GM21576 (cell line): ENCODE measurements at regions not wholly inside any gene's neighbourhood (a gene's known extent, or its start where the extent isn't known, plus 50 kb on each side); places are given as distances from the start of the nearest gene placed in this dataset.

Source experiments
- ATAC-seq: cut with Tn5 transposase; IDR thresholded peaks from one replicate; pipeline ENCODE4 v1.9.1; 2021; ENCODE audit warnings: mild to moderate bottlenecking, moderate library complexity; ENCODE audit not compliant: unreplicated experiment

- no peak for ATAC-seq
These were observed 482.7 kb downstream of the SLITRK6 start for GRCh38 chr13:85316506-85317025.

- ATAC-seq: no peak
These were observed 484.5 kb downstream of the SLITRK6 start for GRCh38 chr13:85314686-85315085.

DNA sequence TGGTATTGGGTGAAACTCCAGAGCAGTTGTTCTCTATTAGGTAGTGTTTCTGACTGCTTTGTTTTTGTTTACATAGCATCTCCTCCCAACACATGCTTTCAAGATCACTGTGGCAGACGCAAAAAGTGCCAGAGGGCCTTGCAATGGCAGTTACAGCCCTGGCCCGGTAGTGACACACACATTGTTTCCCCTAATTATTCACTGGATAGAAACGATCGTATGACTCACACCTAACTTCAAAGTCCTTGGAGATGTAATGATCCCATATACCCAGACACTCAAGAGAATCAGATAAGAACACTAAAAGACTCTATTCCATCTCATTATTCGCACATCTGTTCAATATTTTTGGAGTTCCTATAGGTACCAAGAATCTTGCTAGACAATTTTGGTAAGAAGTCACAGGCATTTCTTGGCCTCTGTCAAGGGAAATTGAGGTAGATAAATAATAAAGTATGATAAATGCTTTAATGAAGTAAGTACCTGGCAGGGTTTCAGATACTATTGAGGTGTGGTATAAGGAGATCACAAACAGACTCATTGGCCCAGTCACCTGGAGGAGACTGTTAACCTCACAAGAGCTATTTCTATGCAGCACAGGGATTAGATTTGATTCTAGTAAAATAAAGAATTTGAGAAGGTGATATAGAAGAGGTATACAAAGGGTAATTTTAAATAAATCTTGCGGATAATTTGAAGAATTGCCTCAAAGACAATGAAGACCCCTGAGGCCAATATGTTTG lies 485.3 kb downstream of the SLITRK6 start:
- no peak for ATAC-seq

DNA sequence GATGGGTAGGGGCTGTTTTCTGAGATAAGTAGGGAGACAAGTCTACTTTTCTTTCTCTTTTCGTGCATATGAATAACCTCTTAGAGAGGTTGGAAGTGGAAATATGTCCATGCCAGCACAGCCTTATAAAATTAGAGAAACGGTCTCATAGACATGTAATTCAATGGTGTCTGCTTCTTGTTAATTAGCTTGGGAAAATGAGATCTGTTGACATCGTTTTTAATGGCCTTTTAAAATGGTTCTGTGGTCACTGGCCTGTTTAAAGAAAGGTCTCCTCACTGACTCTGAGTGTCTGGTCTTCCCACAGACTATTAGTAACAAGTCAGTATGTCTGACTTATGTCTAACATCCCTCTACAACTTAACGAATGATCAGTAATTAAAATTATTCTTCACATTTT lies 487.1 kb downstream of the SLITRK6 start:
- ATAC-seq: no peak

GRCh38 chr13:85303630-85304029 lies 495.6 kb downstream of the SLITRK6 start:
- no peak for ATAC-seq

GRCh38 chr13:85298387-85298924 lies 500.8 kb downstream of the SLITRK6 start:
- no peak for ATAC-seq

DNA sequence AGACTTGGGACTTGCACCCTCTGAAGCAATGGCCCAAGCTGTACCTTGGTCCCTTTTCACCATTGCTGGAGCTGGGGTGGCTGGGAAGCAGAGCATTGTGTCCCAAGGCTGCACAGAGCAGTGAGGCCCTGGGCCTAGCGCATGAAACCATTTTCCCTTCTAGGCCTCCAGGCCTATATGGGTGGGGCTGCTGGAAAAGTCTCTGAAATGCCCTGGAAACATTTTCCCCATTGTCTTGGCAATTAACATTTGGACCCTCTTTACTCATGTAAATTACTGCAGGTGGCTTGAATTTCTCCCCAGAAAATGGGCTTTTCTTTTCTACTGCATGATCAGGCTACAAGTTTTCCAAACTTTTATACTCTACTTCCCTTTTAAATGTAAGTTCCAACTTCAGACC lies 510.5 kb downstream of the SLITRK6 start:
- ATAC-seq: no peak

DNA sequence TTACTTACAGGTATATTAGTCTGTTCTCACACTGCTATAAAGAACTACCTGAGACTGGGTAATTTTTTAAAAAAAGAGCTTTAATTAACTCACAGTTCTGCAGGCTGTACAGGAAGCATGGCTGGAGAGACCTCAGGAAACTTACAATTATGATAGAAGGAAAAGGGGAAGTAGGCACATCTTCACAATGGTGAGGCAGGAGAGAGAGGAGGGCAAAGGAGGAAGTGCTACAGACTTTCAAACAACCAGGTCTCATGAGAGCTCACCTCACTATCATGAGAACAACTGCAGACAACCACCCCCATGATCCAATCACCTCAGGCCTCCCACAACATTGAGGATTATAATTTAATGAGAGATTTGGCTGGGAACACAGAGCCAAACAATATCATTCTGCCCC lies 511.7 kb downstream of the SLITRK6 start:
- ATAC-seq: no peak

GRCh38 chr13:85286081-85286480 lies 513.1 kb downstream of the SLITRK6 start:
- ATAC-seq: no peak

DNA sequence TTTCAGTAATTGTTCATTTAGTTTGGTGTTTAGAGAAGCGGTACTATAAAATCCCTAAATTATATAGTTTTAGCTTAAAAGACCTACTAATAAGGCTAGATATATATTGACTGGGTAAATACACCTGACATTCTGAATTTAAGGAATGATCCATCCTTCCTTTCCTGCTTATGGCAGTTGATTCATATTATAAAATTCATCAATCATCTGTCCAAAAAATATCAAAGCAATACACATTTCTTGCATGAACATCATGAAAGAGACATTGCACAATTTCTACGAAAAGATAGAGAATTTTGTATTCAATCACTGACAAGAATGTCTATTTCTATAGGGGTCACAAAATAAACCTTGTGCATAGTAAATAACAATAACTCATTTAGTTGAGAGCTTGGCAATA lies 514.9 kb downstream of the SLITRK6 start:
- no peak for ATAC-seq

DNA sequence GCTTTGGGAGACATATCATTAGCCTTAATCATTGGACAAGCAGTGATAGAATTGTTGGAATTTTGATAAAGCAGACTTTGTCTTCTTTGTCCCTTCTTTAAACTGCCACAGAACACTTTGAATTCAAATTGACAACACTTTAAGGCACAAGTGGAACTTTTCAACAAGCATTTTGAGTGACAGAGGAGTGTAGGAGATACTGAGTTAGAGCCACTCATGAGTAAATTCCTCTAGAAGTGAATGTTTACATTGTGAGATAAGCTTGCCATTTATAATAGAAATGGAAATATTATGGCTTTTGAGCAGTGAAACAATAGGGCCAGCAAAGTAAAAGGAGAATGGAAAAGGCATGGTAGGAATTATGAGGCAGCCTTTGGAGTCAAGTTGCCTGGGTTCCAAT lies 515.8 kb downstream of the SLITRK6 start:
- ATAC-seq: no peak

DNA sequence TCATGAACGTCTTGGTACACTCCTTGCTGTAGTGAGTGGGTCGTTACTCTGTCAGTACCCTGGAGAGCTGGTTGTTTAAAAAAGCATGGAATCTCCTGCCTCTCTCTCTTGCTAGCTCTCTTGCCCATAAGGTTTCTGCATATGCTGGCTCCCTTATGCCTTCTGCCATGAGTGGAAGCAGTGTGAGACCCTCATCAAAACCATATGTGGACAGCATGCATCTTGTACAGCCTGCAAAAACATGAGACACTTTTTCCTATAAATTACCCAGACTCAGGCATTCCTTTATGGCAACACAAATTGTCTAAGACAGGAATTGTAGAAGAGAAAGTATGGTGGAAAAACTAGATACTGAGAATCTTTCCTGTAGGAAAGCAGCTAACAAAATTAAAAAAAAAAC lies 516.3 kb downstream of the SLITRK6 start:
- ATAC-seq: no peak

DNA sequence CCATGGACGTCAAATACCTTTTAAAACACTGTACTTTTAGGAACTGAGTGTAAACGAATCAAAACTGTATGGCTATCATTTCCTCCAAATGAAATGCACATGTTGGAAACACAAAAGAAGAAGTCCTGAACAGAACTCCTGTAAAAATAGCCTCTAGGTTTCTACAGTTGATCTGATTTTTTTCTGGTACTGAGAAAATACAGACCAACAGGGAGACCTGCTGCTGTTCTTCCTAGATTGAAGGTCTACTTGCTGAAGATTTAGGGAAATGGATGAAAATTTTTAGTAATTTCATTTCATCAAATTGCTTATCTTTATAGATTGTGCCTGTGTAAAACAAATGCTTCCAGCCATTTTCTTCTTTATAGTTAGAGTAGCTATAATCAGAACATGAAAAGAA lies 520.4 kb downstream of the SLITRK6 start:
- no peak for ATAC-seq

- no peak for ATAC-seq
These were observed 521.5 kb downstream of the SLITRK6 start for GRCh38 chr13:85277748-85278147.

DNA sequence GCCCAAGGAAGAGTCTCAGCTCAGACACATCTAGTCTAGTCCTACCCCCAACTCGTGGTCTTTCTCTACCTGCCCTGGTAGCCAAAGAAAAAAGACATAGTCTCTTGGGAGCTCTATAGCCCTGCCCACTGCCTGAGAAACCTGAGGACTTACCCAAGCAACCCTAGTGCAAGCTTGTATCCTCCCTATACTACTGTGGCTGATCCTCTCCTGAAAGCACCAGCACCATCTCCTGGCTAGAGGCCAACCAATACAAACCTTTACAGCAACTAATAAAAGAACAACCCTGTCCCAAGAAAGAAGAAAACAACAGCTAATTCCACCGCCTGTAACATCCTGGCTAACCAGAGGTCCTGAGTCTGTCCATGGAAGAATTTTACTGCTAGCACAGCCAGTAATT lies 532.4 kb downstream of the SLITRK6 start:
- no peak for ATAC-seq

GRCh38 chr13:85266331-85266730 lies 532.9 kb downstream of the SLITRK6 start:
- ATAC-seq: no peak

DNA sequence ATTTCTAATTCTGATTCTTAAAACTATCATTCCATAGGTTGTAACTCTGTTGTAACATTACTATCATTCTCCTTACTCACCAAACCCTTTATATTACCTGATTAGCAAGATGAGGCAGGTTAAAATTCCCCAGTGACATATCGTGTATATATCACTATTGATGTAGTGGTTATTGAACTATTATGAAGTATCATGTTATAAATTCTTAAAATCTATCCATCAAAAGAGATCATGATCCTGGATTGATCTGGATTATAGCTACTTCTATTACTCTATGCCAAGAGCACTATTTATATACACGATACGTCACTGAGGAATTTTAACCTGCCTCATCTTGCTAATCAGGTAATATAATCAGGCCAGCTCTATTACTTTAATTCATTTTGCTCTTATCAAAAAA lies 533.9 kb downstream of the SLITRK6 start:
- no peak for ATAC-seq

DNA sequence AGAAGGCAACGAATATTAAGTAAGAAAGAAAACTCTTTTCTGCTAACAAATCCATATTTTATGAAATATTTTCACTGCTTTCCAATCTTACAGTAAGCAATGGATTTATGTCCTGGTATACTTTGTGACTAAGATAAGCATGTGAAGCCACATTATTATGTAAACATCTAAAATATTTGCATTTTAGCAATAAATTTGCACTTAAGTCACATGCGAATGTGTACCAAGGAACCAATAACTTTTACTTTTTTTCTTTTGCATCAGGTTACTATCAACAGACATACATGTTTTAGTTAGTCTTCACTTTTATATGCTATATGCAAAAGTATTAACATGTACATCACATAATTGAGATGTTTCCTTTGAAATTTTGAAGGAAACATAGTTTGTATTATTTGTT lies 536.7 kb downstream of the SLITRK6 start:
- ATAC-seq: no peak

DNA sequence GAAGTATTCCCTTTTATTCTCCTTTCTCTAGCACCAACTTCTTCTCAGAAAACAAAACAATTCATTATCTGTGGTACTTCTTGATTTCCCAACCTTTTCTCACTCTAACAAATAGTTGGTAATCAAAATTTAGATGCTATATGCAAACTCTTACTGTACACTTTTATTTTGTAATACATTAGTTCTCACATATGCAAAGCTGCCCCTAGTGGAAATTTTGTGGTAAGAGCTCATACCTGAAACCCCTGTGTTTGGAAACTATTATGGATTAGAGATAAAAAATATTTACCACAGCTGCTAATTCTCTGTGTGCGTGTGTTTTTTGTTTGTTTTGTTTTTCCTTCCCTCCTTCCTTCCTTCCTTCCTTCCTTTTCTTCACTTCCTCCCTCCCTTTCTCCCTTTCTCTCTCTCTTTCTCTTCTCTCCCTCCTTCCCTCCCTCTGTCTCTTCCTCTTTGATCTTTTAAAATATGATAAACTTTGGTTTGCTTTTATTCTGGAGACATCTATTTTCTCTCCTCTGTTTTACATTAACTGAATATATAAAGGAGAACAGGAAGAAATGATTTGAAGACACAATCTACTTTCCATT lies 537.4 kb downstream of the SLITRK6 start:
- ATAC-seq: no peak

- no peak for ATAC-seq
These were observed 538.3 kb downstream of the SLITRK6 start for GRCh38 chr13:85260896-85261295.

DNA sequence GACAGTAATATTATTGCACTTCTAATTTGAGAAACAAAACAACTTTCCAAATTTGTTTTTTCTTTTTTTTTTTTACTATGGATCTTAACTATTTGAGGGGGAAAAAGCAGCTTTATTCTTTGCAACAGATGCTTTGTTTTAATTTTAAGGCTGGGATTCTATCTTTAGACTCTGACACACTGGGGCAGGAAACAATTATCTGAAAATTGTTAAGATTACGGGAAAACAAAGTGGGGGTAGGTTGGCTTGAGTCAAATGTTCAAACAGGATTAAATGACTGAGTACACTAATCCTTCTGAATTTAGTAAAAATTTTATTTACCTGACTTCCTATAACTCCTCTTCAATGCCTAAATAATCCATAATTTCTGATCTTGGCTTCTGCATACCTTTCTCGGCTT lies 543.2 kb downstream of the SLITRK6 start:
- ATAC-seq: no peak

- no peak for ATAC-seq
These were observed 544.6 kb downstream of the SLITRK6 start for GRCh38 chr13:85254641-85255040.
